ENCODE measurements at regions not wholly inside any gene's neighbourhood (a gene's known extent, or its start where the extent isn't known, plus 50 kb on each side); places are given as distances from the start of the nearest gene placed in this dataset.

DNA sequence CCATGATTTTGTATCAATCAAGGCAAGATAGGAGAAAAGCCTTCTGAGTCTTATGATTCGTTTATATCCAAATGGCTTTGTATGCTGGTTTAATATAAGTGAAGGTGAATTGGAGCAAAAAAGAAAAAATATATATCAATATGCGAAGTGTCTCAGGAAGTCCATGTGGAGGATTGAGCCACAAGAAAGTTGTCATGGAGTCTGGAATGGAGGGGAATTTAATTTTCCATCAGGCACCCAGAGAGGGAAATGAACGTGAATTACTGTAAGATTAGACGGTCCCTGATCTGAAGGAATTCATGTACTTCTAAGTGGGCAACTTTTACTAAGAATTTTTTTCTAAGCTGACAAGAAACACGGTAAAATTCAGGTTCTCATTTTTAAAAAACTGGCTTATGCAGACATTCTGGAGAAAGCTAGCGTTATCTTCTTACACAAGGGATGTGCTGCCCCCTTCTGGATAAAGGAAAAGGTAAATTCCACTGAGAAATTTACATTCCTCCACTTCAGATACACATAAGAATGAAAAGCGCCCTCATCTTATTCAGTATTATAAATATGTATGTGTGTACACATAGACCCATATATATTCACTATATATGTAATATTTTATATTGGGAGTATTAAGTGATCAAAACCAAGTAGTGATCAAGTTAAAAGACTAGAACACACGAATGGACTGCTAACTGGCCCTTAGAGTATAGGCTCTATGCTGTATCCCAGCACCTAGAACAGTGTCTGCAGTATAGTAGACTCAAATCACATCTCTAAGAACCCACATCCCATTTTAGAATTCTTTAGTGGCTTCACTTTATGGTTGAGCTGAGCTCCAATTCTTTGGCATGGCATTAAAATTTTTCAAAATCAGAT, 289.0 kb upstream of the TFPI start:
- Histone ChIP-seq H4K20me1 (ENCODE audit: low read length) (no peaks in the 10 kb centered on the region), H3K4me3 (ENCODE audit: low read length) (no peak overlapping the region), H3K4me1 (ENCODE audit: insufficient read depth, low read length) (no peaks in the 10 kb centered on the region), H3K9ac (ENCODE audit: low read length) (no peak overlapping the region), H3K27ac (ENCODE audit: low read length) (no peak overlapping the region), H3K36me3 (ENCODE audit: low read depth, low read length) (no peaks in the 10 kb centered on the region), H2AFZ (ENCODE audit: low read length) (peak overlapping the region; percentile 73), H3K27me3 (ENCODE audit: low read length) (no peaks in the 10 kb centered on the region), H3K9me3 (ENCODE audit: low read length) (no peaks in the 10 kb centered on the region), H3K79me2 (ENCODE audit: low read length) (no peaks in the 10 kb centered on the region), H3K4me2 (ENCODE audit: low read length) (peak overlapping the region; percentile 62), H3K9me2 (replicated peaks; ENCODE audit: low read length) (no peaks in the 10 kb centered on the region), H3F3A (ENCODE audit: low read length, unreplicated experiment) (no peaks in the 10 kb centered on the region)
- peak; percentile 86 for DNase-seq
- CTCF ChIA-PET: interaction anchor here (0.5 to 0.9 kb wide), 5 partner anchors 185 to 370 kb away, joined by 3 to 5 read pairs (median 3); no protein-coding TSS in a partner anchor
- TF ChIP-seq CTCF (conservative IDR thresholded peaks at IDR 0.05; ENCODE audit: low read depth, low read length) (peak; percentile 79), EZH2phosphoT487 (IDR thresholded peaks at IDR 0.05; ENCODE audit: borderline replicate concordance, low read length) (no peak)
- ATAC-seq: peak; percentile 79
- intact Hi-C loops (cut with micrococcal nuclease): loop anchor here (1.0 to 5.0 kb wide), 5 partner anchors 184 to 669 kb away; no protein-coding TSS in a partner anchor
- BruUV-seq (replicated peaks): no TSS peak
- POLR2A ChIA-PET (ENCODE audit: unreplicated experiment): interaction anchor here (0.7 kb wide), 1 partner anchor 177 kb away, joined by 6 read pairs; no protein-coding TSS in a partner anchor

DNA sequence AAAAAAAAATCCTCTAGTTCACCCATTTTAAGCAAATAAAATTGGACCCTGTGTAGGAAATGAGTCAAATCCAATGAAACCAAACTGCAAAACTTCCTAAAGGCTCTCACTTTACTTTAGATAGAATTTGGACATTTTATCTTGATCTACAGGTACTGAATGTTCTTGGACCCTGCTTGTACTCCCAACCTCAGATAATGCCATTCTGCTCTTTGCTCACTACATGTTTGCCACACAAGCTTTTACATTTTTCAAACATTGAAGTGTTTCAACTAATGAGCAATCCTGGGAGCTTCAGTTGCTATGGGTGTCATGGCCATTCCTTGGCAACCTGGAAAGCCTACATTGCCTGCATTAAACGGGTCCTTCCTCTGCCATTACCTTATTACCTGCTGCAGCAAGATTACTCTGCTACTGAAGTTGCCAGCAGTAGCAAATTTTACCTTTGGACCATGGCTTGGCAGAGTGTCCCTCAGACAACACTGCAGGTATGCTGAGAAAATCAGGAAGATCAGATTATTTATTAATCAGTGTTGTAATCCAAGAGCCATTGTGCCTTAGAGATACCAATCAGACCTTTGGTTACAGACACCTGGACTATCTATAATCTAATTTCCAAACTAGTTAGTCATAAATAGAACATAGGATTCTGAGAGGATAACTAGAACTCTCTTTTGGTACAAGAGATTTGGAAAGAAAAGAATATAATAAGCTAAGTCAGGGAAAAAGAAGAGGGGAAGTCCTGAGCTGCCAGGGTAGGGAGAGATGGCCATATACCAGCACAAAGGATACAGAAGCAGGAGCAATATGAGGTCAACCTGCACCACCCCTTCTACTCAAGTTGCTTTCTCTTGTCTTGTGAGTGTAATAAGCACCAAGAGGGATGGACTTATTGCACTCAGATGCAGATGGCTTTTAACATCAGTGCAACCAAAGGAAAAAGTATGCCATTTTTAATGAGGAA, 293.3 kb upstream of the TFPI start:
- TF ChIP-seq CTCF (conservative IDR thresholded peaks at IDR 0.05; ENCODE audit: low read depth, low read length) (no peak), EZH2phosphoT487 (IDR thresholded peaks at IDR 0.05; ENCODE audit: borderline replicate concordance, low read length) (no peak), EZH2 (IDR thresholded peaks at IDR 0.05; ENCODE audit: low read length, unreplicated experiment) (no peak)
- CTCF ChIA-PET: no interaction called here
- no TSS peak for BruUV-seq (replicated peaks)

More for the DNA sequence above, 293.3 kb upstream of the TFPI start:
- no peak overlapping the region for H3K4me3 ChIP-seq (ENCODE audit: low read length)
- no peak overlapping the region for H2AFZ ChIP-seq (ENCODE audit: low read length)
- H3K27me3 ChIP-seq (ENCODE audit: low read length): no peaks in the 10 kb centered on the region
- no peaks in the 10 kb centered on the region for H3K36me3 ChIP-seq (ENCODE audit: low read depth, low read length)
- no peak overlapping the region for H3K4me2 ChIP-seq (ENCODE audit: low read length)
- no peaks in the 10 kb centered on the region for H3F3A ChIP-seq (ENCODE audit: low read length, unreplicated experiment)
- no peaks in the 10 kb centered on the region for H3K79me2 ChIP-seq (ENCODE audit: low read length)
- no peak for DNase-seq
- H4K20me1 ChIP-seq (ENCODE audit: low read length): no peaks in the 10 kb centered on the region
- H3K9me2 ChIP-seq (replicated peaks; ENCODE audit: low read length): no peaks in the 10 kb centered on the region
- ATAC-seq: no peak
- H3K9ac ChIP-seq (ENCODE audit: low read length): no peak overlapping the region
- POLR2A ChIA-PET (ENCODE audit: unreplicated experiment): no interaction called here
- H3K9me3 ChIP-seq (ENCODE audit: low read length): no peaks in the 10 kb centered on the region
- H3K27ac ChIP-seq (ENCODE audit: low read length): no peak overlapping the region
- no peaks in the 10 kb centered on the region for H3K4me1 ChIP-seq (ENCODE audit: insufficient read depth, low read length)
- intact Hi-C loops (cut with micrococcal nuclease): no loop called here

Measured in PC-3 (cell line).